H1 (cell line): ENCODE measurements at regions not wholly inside any gene's neighbourhood (a gene's known extent, or its start where the extent isn't known, plus 50 kb on each side); places are given as distances from the start of the nearest gene placed in this dataset.

ENCODE experiments used
- CTCF ChIA-PET: fragments of 300-600 bp; sonication (Branson Sonifier 250); formaldehyde crosslinking; loops from one replicate; lab custom pipeline; 2021; ENCODE audit not compliant: partially characterized antibody; lab: Charles Lee
- POLR2A ChIA-PET: fragments of 300-600 bp; sonication (Branson Sonifier 250); formaldehyde crosslinking; loops from one replicate; lab custom pipeline; 2021; ENCODE audit warnings: inconsistent platforms; ENCODE audit not compliant: partially characterized antibody; lab: Charles Lee
- DNase-seq, 2 experiments: peaks; one replicate each; pipeline versions ENCODE4 v3.0.0 to v3.0.0-alpha.2; 2010 to 2022; ENCODE audit warnings: low spot score in 2 of 2, low read depth in 1 of 2, mixed read lengths in 1 of 2
- FAIRE-seq: peaks from 2 replicates; lab custom pipeline; 2011; peaks lifted over from hg19 to GRCh38; lab: Jason Lieb, UNC
- H2AFZ ChIP-seq: 2 replicates; pipeline ENCODE4 v1.8.1; 2012; ENCODE audit warnings: low read length, inconsistent platforms
- H2AK5ac ChIP-seq: 2 replicates; pipeline ENCODE4 v1.6.1; 2013; ENCODE audit warnings: low read depth, low read length
- H2BK120ac ChIP-seq: replicated peaks from 2 replicates; pipeline ENCODE3; 2013; ENCODE audit warnings: low read depth, low read length, inconsistent platforms
- H2BK12ac ChIP-seq: 2 replicates; pipeline ENCODE4 v1.6.1; 2013; ENCODE audit warnings: low read depth, low read length
- H2BK15ac ChIP-seq: 2 replicates; pipeline ENCODE4 v1.6.1; 2013; ENCODE audit warnings: low read length
- H2BK20ac ChIP-seq: 2 replicates; pipeline ENCODE4 v1.6.1; 2013; ENCODE audit warnings: low read length
- H2BK5ac ChIP-seq: 2 replicates; pipeline ENCODE4 v1.6.1; 2013; ENCODE audit warnings: low read depth, low read length
- H3K14ac ChIP-seq: 2 replicates; pipeline ENCODE4 v1.6.1; 2013; ENCODE audit warnings: inconsistent platforms; ENCODE audit not compliant: insufficient read length
- H3K18ac ChIP-seq: 2 replicates; pipeline ENCODE4 v1.6.1; 2013; ENCODE audit warnings: low read length; ENCODE audit errors: extremely low read depth
- H3K23ac ChIP-seq: 2 replicates; pipeline ENCODE4 v1.6.1; 2013; ENCODE audit warnings: inconsistent platforms; ENCODE audit not compliant: insufficient read length
- H3K23me2 ChIP-seq: 2 replicates; pipeline ENCODE4 v1.6.1; 2013; ENCODE audit warnings: low read depth, low read length
- H3K27ac ChIP-seq: 2 replicates; pipeline ENCODE4 v1.6.1; 2011; ENCODE audit warnings: low read depth, low read length, inconsistent platforms
- H3K27me3 ChIP-seq, 4 experiments: replicated peaks in 1 of 4; 1 replicate in 1 of 4; 2 replicates in 3 of 4; pipeline versions ENCODE4 v1.6.1 to v1.8.1; 2011 to 2013; ENCODE audit warnings: low read length in 3 of 4, mild to moderate bottlenecking in 3 of 4, inconsistent platforms in 2 of 4, mixed read lengths in 2 of 4, moderate library complexity in 1 of 4; ENCODE audit not compliant: control insufficient read depth in 3 of 4, insufficient read depth in 3 of 4; ENCODE audit errors: extremely low read depth in 1 of 4
- H3K36me3 ChIP-seq, 4 experiments: 2 replicates each; pipeline versions ENCODE4 v1.6.1 to v1.8.1; 2011 to 2013; ENCODE audit warnings: mild to moderate bottlenecking in 4 of 4, low read length in 3 of 4, moderate library complexity in 2 of 4, control low read depth in 1 of 4, inconsistent platforms in 1 of 4; ENCODE audit not compliant: insufficient read depth in 4 of 4, control insufficient read depth in 2 of 4
- H3K4ac ChIP-seq: replicated peaks from 2 replicates; pipeline ENCODE3; 2013; ENCODE audit warnings: low read length, low read depth, mixed read lengths, inconsistent platforms; ENCODE audit not compliant: insufficient read length
- H3K4me1 ChIP-seq, 4 experiments: replicated peaks in 1 of 4; 1 replicate in 1 of 4; 2 replicates in 3 of 4; pipeline versions ENCODE4 v1.6.1 to v1.8.1; 2011 to 2013; ENCODE audit warnings: low read length in 3 of 4, inconsistent platforms in 2 of 4, mixed read lengths in 1 of 4; ENCODE audit not compliant: insufficient read depth in 4 of 4, control insufficient read depth in 3 of 4
- H3K4me2 ChIP-seq, 2 experiments: 2 replicates each; pipeline versions ENCODE4 v1.6.1 to v1.8.1; 2011 to 2013; ENCODE audit warnings: low read depth in 2 of 2, low read length in 2 of 2, control low read depth in 1 of 2, inconsistent platforms in 1 of 2, mild to moderate bottlenecking in 1 of 2; ENCODE audit not compliant: insufficient read depth in 1 of 2
- H3K4me3 ChIP-seq, 4 experiments: fragments of 200-600, 300-600 bp in 1 of 4; sonication (generic), shearing (Covaris generic), sonication (Bioruptor Twin) in 1 of 4; 2 replicates each; pipeline versions ENCODE4 v1.5.1 to v1.8.1; 2011 to 2016; ENCODE audit warnings: low read length in 4 of 4, low read depth in 3 of 4, control low read depth in 2 of 4, inconsistent platforms in 2 of 4, mild to moderate bottlenecking in 2 of 4, mixed read lengths in 1 of 4, moderate library complexity in 1 of 4; ENCODE audit not compliant: insufficient read depth in 2 of 4; ENCODE audit errors: extremely low read depth in 1 of 4
- H3K56ac ChIP-seq: replicated peaks from 2 replicates; pipeline ENCODE3; 2013; ENCODE audit warnings: low read depth, mild to moderate bottlenecking, mixed read lengths, low read length, inconsistent platforms; ENCODE audit not compliant: insufficient read length
- H3K79me1 ChIP-seq: 2 replicates; pipeline ENCODE4 v1.6.1; 2013; ENCODE audit warnings: low read depth, low read length, control low read depth
- H3K79me2 ChIP-seq, 2 experiments: 2 replicates each; pipeline versions ENCODE4 v1.6.1 to v1.8.1; 2012 to 2013; ENCODE audit warnings: low read length in 2 of 2, mild to moderate bottlenecking in 2 of 2, inconsistent platforms in 1 of 2; ENCODE audit not compliant: insufficient read depth in 2 of 2, control insufficient read depth in 1 of 2
- H3K9ac ChIP-seq, 4 experiments: replicated peaks in 1 of 4; 1 replicate in 1 of 4; 2 replicates in 3 of 4; pipeline versions ENCODE4 v1.6.1 to v1.8.1; 2011 to 2013; ENCODE audit warnings: low read depth in 3 of 4, low read length in 3 of 4, control low read depth in 2 of 4, mild to moderate bottlenecking in 2 of 4, moderate library complexity in 2 of 4, inconsistent platforms in 1 of 4; ENCODE audit errors: extremely low read depth in 1 of 4
- H3K9me3 ChIP-seq, 2 experiments: 2 replicates each; pipeline versions ENCODE4 v1.6.1 to v1.8.1; 2012 to 2013; ENCODE audit warnings: mild to moderate bottlenecking in 2 of 2, moderate library complexity in 2 of 2, control low read depth in 1 of 2, inconsistent platforms in 1 of 2, low read depth in 1 of 2, low read length in 1 of 2, mixed read lengths in 1 of 2; ENCODE audit not compliant: insufficient read depth in 2 of 2
- H4K20me1 ChIP-seq, 2 experiments: replicated peaks in 1 of 2; 2 replicates each; pipeline versions ENCODE3 to v1.8.1; 2011 to 2013; ENCODE audit warnings: inconsistent platforms in 2 of 2, low read length in 2 of 2, mild to moderate bottlenecking in 1 of 2; ENCODE audit not compliant: insufficient read depth in 2 of 2, control insufficient read depth in 1 of 2
- H4K5ac ChIP-seq: 2 replicates; pipeline ENCODE4 v1.6.1; 2013; ENCODE audit warnings: low read length, low read depth, mixed read lengths, inconsistent platforms; ENCODE audit not compliant: insufficient read length
- H4K8ac ChIP-seq: 2 replicates; pipeline ENCODE4 v1.8.0; 2013; ENCODE audit warnings: mild to moderate bottlenecking, moderate library complexity, low read length, inconsistent platforms; ENCODE audit not compliant: insufficient read depth; ENCODE audit errors: extremely low read depth
- H4K91ac ChIP-seq: replicated peaks from 2 replicates; pipeline ENCODE3; 2013; ENCODE audit warnings: low read length, mixed read lengths, inconsistent platforms; ENCODE audit not compliant: insufficient read length
- ATF3 ChIP-seq: IDR thresholded peaks from 2 replicates; pipeline ENCODE4 v1.6.1; 2011; ENCODE audit warnings: low read depth, mild to moderate bottlenecking, low read length; ENCODE audit not compliant: insufficient read depth
- CBX5 ChIP-seq: fragments of 300-800, 300-1000 bp; sonication (generic); IDR thresholded peaks from 2 replicates; pipeline ENCODE4 v1.7.1; 2016; ENCODE audit warnings: antibody characterized with exemption, low read length, low read depth
- CHD2 ChIP-seq: IDR thresholded peaks from 2 replicates; pipeline ENCODE4 v1.6.1; 2012; ENCODE audit warnings: low read length, improper control_type of control experiment
- EGR1 ChIP-seq: IDR thresholded peaks from 2 replicates; pipeline ENCODE4 v1.6.1; 2011; ENCODE audit warnings: low read depth, low read length, borderline replicate concordance
- EZH2 ChIP-seq: fragments of 200-600 bp; sonication (generic); IDR thresholded peaks from 2 replicates; pipeline ENCODE4 v1.7.1; 2012; ENCODE audit warnings: low read depth, mild to moderate bottlenecking, moderate library complexity, low read length, inconsistent platforms; ENCODE audit not compliant: severe bottlenecking
- HDAC6 ChIP-seq: IDR thresholded peaks from one replicate; pipeline ENCODE4 v1.7.1; 2012; ENCODE audit warnings: low read depth, mild to moderate bottlenecking, inconsistent platforms, low read length, moderate library complexity
- KDM4A ChIP-seq: IDR thresholded peaks from one replicate; pipeline ENCODE4 v1.7.1; 2012; ENCODE audit warnings: low read depth, mild to moderate bottlenecking, moderate library complexity, low read length, inconsistent platforms; ENCODE audit not compliant: severe bottlenecking
- MAFK ChIP-seq: IDR thresholded peaks from 2 replicates; pipeline ENCODE4 v1.6.1; 2012; ENCODE audit warnings: low read depth, mild to moderate bottlenecking, improper control_type of control experiment, low read length
- PHF8 ChIP-seq: fragments of 200-600 bp; sonication (generic); conservative IDR thresholded peaks from 2 replicates; pipeline ENCODE4 v1.7.1; 2012; ENCODE audit warnings: low read depth, mild to moderate bottlenecking, inconsistent platforms, low read length, moderate library complexity
- POLR2A ChIP-seq, 2 experiments: IDR thresholded peaks; 1 replicate in 1 of 2; 2 replicates in 1 of 2; pipeline ENCODE4 v1.6.1; 2011; ENCODE audit warnings: low read depth in 2 of 2, low read length in 2 of 2, mild to moderate bottlenecking in 2 of 2; ENCODE audit errors: control extremely low read depth in 1 of 2
- SAP30 ChIP-seq: fragments of 300-600 bp; sonication (generic); IDR thresholded peaks from 2 replicates; pipeline ENCODE4 v1.7.1; 2012; ENCODE audit warnings: low read length, moderate library complexity, mild to moderate bottlenecking, inconsistent platforms; ENCODE audit not compliant: insufficient read depth, insufficient replicate concordance
- SRF ChIP-seq: IDR thresholded peaks from 2 replicates; pipeline ENCODE4 v1.6.1; 2011; ENCODE audit warnings: mild to moderate bottlenecking, low read depth, low read length, moderate library complexity
- TCF12 ChIP-seq: IDR thresholded peaks from 2 replicates; pipeline ENCODE4 v1.6.1; 2011; ENCODE audit warnings: low read depth, mild to moderate bottlenecking, low read length
- USF2 ChIP-seq: IDR thresholded peaks from 2 replicates; pipeline ENCODE4 v1.6.1; 2011; ENCODE audit warnings: low read length, improper control_type of control experiment
- WGBS, 2 experiments: shearing (Covaris generic) in 1 of 2; methylation state at CpG; one replicate each; pipeline versions ENCODE4 v1.1.6 to v1.1.7; 2013 to 2015; ENCODE audit warnings: low lambda C conversion rate in 2 of 2, mixed read lengths in 2 of 2, inconsistent platforms in 1 of 2, low coverage in 1 of 2, missing lambda C conversion rate in 1 of 2; ENCODE audit not compliant: insufficient replicate concordance in 2 of 2, insufficient coverage in 1 of 2, insufficient read length in 1 of 2; ENCODE audit errors: extremely low coverage in 1 of 2, missing lambda C conversion rate in 1 of 2; 5-methylcytosine and 5-hydroxymethylcytosine counted together

GRCh38 chr12:90794212-90794611, 160.8 kb downstream of the CCER1 start:
- no peak overlapping the region for H3K4ac ChIP-seq
- CTCF ChIA-PET = no interaction called here
- no peak overlapping the region for H4K5ac ChIP-seq
- no peak overlapping the region for H2BK20ac ChIP-seq
- H3K23ac ChIP-seq = no peak overlapping the region
- H3K23me2 ChIP-seq = no peaks in the 10 kb centered on the region
- H3K27ac ChIP-seq = no peak overlapping the region
- H2BK15ac ChIP-seq = no peak overlapping the region
- H3K14ac ChIP-seq = no peak overlapping the region
- no peak overlapping the region for H3K4me2 ChIP-seq
- no peak overlapping the region for H4K8ac ChIP-seq
- no peak overlapping the region for H4K91ac ChIP-seq
- H3K9me3 ChIP-seq = no peaks in the 10 kb centered on the region
- H3K56ac ChIP-seq = no peak overlapping the region
- no peaks in the 10 kb centered on the region for H3K79me2 ChIP-seq
- H2BK5ac ChIP-seq = no peak overlapping the region
- DNase-seq (no peak), FAIRE-seq (no peak)
- WGBS, 2 experiments = 69% methylated on average over 2 of the region's 2 CpGs; no CpG with 5 or more reads in 1 of the 2 experiments
- no peak overlapping the region for H2AFZ ChIP-seq
- H4K20me1 ChIP-seq = no peaks in the 10 kb centered on the region
- no peak overlapping the region for H3K4me3 ChIP-seq
- H2AK5ac ChIP-seq = no peak overlapping the region
- no peak overlapping the region for H2BK12ac ChIP-seq
- no peaks in the 10 kb centered on the region for H3K27me3 ChIP-seq
- H3K79me1 ChIP-seq = no peaks in the 10 kb centered on the region
- no peaks in the 10 kb centered on the region for H3K4me1 ChIP-seq
- no peak overlapping the region for H3K18ac ChIP-seq
- no peaks in the 10 kb centered on the region for H3K36me3 ChIP-seq
- H2BK120ac ChIP-seq = no peak overlapping the region
- POLR2A ChIA-PET = no interaction called here
- H3K9ac ChIP-seq = no peak overlapping the region
- TF ChIP-seq USF2 (no peak), CHD2 (no peak), SRF (no peak), SAP30 (no peak), PHF8 (no peak), TCF12 (no peak), EZH2 (no peak), KDM4A (no peak), EGR1 (no peak), MAFK (no peak), HDAC6 (no peak), POLR2A (IDR thresholded peaks at IDR 0.05; ENCODE audit: control extremely low read depth in 1 of 2, low read depth in 2 of 2, low read length in 2 of 2) (no peak), CBX5 (no peak), ATF3 (no peak)
